ENCODE measurements at regions not wholly inside any gene's neighbourhood (a gene's known extent, or its start where the extent isn't known, plus 50 kb on each side); places are given as distances from the start of the nearest gene placed in this dataset.

- DNase-seq, result no peak
These were observed 356.4 kb upstream of the PLXNA2 start for GRCh38 chr1:208600456-208601190.

GRCh38 chr1:208601561-208601960 lies 357.4 kb upstream of the PLXNA2 start:
- DNase-seq, result no peak

- DNase-seq, result no peak
These were observed 359.5 kb upstream of the PLXNA2 start for GRCh38 chr1:208603721-208604120.

GRCh38 chr1:208604295-208604694 lies 360.1 kb upstream of the PLXNA2 start:
- DNase-seq, result no peak

GRCh38 chr1:208606959-208607358 lies 362.8 kb upstream of the PLXNA2 start:
- no peak for DNase-seq

GRCh38 chr1:208607616-208608015 lies 363.4 kb upstream of the PLXNA2 start:
- DNase-seq, result no peak

GRCh38 chr1:208614610-208615009 lies 370.4 kb upstream of the PLXNA2 start:
- no peak for DNase-seq

- no peak for DNase-seq
These were observed 371.2 kb upstream of the PLXNA2 start for GRCh38 chr1:208615371-208615770.

GRCh38 chr1:208616776-208617175 lies 372.6 kb upstream of the PLXNA2 start:
- DNase-seq, result no peak

- no peak for DNase-seq
These were observed 384.1 kb upstream of the PLXNA2 start for GRCh38 chr1:208628022-208628914.

- DNase-seq, result no peak
These were observed 386.9 kb upstream of the PLXNA2 start for GRCh38 chr1:208631092-208631491.

- no peak for DNase-seq
These were observed 387.3 kb upstream of the PLXNA2 start for GRCh38 chr1:208631506-208631905.

GRCh38 chr1:208634346-208635140 lies 390.4 kb upstream of the PLXNA2 start:
- no peak for DNase-seq

- no peak for DNase-seq
These were observed 393.0 kb upstream of the PLXNA2 start for GRCh38 chr1:208637181-208637580.

GRCh38 chr1:208639382-208639781 lies 395.2 kb upstream of the PLXNA2 start:
- DNase-seq, result no peak

GRCh38 chr1:208640295-208640694 lies 396.1 kb upstream of the PLXNA2 start:
- no peak for DNase-seq

- DNase-seq, result no peak
These were observed 397.5 kb upstream of the PLXNA2 start for GRCh38 chr1:208641579-208642280.

GRCh38 chr1:208643005-208643597 lies 398.9 kb upstream of the PLXNA2 start:
- no peak for DNase-seq

- DNase-seq, result no peak
These were observed 400.4 kb upstream of the PLXNA2 start for GRCh38 chr1:208644401-208645160.

- DNase-seq, result no peak
These were observed 402.2 kb upstream of the PLXNA2 start for GRCh38 chr1:208646431-208646830.

- DNase-seq, result no peak
These were observed 404.0 kb upstream of the PLXNA2 start for GRCh38 chr1:208648146-208648545.

Data from activated gamma-delta T cell treated with Interleukin-2 at 50 U/mL for 16 hours (primary cell).